ENCODE measurements at regions not wholly inside any gene's neighbourhood (a gene's known extent, or its start where the extent isn't known, plus 50 kb on each side); places are given as distances from the start of the nearest gene placed in this dataset.
"Not testable (repeated sequence)": the region's sequence is repeated elsewhere in the genome, so short reads cannot be mapped to it uniquely, and the experiment has no call there.

DNA sequence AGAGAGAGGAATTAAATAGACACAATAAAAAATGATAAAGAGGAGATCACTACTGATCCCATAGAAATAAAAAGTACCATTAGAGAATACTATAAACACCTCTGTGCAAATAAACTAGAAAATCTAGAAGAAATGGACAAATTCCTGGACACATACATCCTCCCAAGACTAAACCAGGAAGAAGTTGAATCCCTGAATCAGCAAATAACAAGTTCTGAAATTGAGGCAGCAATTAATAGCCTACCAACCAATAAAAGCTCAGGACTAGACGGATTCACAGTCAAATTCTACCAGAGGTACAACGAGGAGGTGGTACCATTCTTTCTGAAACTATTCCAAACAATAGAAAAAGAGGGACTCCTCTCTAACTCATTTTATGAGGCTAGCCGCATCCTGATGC, 862.7 kb upstream of the NRXN1 start:
- not testable (repeated sequence) for TF ChIP-seq EP300, POLR2A, POLR2AphosphoS5 (IDR thresholded peaks at IDR 0.05)
- TF ChIP-seq, protein P1, sequence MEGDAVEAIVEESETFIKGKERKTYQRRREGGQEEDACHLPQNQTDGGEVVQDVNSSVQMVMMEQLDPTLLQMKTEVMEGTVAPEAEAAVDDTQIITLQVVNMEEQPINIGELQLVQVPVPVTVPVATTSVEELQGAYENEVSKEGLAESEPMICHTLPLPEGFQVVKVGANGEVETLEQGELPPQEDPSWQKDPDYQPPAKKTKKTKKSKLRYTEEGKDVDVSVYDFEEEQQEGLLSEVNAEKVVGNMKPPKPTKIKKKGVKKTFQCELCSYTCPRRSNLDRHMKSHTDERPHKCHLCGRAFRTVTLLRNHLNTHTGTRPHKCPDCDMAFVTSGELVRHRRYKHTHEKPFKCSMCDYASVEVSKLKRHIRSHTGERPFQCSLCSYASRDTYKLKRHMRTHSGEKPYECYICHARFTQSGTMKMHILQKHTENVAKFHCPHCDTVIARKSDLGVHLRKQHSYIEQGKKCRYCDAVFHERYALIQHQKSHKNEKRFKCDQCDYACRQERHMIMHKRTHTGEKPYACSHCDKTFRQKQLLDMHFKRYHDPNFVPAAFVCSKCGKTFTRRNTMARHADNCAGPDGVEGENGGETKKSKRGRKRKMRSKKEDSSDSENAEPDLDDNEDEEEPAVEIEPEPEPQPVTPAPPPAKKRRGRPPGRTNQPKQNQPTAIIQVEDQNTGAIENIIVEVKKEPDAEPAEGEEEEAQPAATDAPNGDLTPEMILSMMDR (IDR thresholded peaks at IDR 0.05), result not testable (repeated sequence)
